HG02938 (cell line): ENCODE measurements at regions not wholly inside any gene's neighbourhood (a gene's known extent, or its start where the extent isn't known, plus 50 kb on each side); places are given as distances from the start of the nearest gene placed in this dataset.
A peak's percentile ranks its signal among the peaks of the same experiment; 100 is the strongest.
"Not testable (repeated sequence)": the region's sequence is repeated elsewhere in the genome, so short reads cannot be mapped to it uniquely, and the experiment has no call there.

ENCODE experiments used
- ATAC-seq: cut with Tn5 transposase; IDR thresholded peaks from one replicate; pipeline ENCODE4 v1.9.1; 2021; ENCODE audit warnings: mild to moderate bottlenecking, moderate library complexity; ENCODE audit not compliant: unreplicated experiment

DNA sequence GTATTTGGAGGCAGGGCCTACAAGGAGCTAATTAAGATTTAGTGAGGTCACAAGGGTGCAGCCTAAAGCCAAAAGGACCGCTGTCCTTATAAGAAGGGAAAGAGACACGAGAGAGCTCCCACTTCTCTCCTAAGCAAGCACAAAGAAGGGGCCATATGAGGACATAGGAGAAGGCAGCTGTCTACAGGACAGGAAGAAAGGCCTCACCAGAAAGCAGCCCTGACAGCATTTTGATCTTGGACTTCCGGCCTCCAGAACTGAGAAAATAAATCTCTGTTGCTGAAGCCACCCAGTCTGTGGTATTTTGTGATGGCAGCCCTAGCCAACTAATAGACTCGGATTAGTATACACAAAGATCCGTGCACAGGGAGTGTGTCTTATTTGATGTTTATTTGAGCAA is 139.7 kb downstream of the B3GNT2 start:
- ATAC-seq, result no peak

DNA sequence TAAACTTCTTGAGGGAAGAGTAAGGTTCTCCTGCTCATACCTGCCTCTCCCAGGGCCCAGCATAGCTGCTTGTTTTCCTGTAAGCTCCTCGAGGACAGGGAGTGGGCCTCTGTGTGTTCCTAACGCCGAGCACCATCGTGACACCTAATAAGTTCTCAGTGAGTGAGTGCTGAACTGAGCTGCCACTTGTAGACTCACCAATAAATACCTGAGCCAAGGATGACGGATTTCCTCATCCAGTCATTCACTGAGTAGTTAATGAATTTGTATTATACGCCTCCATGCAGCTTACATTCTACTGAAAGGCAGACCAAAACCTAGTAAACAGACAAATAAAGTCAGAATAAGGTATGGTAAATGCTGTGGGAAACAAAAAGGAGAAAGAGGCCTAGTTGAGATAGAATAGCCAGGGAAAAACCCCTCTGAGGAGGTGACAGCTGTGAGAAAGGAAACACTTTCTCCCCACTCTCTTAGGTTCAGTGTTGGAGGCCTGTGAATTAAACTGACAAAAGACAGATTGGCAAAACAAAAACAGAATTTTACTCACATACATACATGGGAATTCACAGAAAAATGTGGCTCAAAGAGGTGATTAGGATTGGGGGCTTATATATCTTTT is 138.6 kb downstream of the B3GNT2 start:
- ATAC-seq, result peak; percentile 51

DNA sequence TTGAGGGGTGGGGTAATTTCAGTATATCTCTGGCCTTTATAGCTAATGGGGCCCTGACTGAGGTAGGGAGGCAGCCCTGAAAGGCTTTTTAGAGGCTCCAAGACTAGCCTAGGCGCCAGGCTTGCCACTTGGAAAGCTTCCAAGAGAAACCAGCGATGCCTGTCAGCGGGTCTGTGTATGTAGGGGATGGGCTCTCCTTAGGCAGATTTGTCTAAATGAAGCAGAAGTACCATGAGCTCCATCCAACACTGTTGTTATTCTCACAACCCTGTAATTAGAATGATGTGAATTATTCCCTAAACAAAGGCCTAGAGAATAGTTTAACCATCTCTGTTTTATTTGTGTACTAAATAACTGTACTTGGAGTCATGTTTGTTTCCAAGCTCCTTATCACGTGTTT is 138.1 kb downstream of the B3GNT2 start:
- ATAC-seq, result no peak

DNA sequence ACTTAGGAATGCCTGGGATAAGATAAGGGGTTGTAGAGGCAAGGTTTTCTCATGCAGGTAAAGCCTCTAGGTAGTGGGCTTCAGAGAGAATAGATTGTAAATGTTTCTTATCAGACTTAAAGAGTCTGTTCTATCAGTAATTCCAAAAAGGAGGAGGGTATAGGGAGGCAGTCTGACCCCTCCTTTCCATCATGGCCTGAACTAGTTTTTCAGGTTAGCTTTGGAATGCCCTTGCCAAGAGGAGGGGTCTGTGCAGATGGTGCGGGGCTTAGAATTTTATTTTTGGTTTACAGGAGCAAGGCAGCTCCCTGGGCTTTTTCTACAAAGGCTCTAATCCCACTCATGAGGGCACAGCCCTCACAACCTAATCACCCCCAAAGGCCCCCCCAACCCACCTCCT is 135.0 kb downstream of the B3GNT2 start:
- no peak for ATAC-seq

DNA sequence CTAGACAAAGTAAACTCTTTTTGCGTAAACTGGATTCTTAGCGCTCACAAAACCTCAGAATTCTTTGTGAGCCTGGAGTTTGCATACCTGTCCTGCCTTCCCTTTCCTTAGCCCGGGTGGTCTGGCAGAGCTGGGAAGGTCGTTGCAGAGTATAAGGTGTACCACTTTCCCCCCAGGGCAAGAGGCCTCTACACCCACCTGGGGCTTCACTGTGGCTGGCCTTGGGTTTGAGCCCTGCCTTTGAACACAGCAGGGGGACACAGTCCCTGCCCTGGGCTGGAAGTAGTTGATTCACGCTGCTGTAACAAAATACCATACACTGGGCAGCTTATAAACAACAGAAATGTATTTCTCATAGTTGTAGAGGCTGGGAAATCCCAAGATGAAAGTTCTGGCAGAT is 133.9 kb downstream of the B3GNT2 start:
- ATAC-seq, result no peak

DNA sequence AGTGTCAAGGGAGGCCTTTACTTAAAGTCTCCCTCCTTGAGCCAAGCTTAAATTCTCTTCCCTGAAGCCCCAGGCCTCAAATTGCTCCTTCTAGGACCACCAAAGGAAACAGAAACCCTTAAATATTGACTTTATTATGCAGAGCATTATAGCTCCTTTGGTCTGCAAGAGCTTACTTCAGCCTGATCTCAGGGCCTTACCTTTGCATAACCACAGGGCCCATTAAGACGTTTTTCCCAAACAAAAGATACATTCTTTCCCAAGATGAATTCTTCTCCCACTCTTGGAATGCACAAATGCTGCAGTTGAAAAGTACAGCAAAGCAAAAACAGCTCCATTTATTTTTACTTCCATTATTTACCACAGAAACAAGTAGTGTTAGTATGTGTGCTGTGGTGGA is 130.8 kb downstream of the B3GNT2 start:
- no peak for ATAC-seq

DNA sequence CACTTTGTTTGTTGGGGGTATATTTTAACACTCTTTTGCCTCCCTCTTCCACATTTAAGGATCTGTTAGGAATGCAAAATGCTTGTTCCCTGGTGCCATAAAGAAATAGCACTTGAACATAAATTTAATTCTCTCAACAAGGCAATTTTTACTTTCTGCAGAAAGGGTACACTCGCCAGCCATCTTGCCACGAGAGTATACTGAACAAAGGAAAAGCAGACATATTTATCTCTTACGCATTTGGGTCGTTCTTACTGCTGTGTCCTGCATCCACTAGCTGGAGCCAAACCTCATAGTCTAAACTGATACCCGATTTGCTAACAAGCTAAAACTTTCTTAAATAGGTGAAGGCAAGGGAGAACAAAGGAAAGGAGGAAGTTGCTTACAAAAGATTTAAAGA is 129.5 kb downstream of the B3GNT2 start:
- ATAC-seq, result no peak

DNA sequence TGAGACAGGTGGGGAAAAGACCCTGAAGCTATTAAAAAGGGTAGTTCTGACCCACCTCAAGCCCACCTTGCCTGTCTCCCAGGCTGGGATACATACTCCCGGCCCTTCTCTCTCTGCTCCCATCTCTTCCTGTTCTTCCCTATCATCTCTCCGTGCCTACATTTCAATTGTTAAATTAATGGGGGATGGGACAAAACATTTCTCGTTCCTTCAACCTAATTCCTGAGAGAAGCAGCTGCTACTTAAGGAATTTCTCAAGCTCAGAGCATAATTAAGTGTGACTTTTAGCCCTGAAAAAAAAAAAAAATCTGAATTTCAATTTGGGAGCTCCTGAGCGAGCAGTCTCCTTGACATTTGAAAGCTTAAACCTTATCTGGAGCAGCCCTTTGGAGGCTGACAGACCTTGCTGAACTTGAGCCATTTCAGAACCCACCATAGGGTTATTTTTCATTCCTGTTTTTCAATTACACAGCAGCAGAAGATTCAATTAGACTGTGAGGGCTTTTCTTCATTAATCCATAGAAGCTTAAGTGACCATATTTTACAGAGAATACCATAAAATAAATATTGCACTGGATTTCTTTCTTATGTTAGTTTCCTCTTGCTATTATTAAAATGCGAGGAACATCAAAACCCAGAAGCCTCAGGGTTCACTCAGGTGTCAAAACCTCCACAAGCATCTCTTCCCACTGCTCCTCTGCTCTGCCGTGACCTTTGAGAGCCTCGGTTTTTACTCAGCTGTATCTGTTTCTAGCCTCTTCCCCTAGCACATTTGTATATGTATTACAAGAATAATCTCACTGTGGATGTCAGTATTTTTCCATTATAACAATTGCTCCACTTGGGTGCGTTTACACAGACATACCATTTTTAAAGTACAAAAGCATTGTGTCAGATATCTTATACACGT is 125.7 kb downstream of the B3GNT2 start:
- no peak for ATAC-seq

DNA sequence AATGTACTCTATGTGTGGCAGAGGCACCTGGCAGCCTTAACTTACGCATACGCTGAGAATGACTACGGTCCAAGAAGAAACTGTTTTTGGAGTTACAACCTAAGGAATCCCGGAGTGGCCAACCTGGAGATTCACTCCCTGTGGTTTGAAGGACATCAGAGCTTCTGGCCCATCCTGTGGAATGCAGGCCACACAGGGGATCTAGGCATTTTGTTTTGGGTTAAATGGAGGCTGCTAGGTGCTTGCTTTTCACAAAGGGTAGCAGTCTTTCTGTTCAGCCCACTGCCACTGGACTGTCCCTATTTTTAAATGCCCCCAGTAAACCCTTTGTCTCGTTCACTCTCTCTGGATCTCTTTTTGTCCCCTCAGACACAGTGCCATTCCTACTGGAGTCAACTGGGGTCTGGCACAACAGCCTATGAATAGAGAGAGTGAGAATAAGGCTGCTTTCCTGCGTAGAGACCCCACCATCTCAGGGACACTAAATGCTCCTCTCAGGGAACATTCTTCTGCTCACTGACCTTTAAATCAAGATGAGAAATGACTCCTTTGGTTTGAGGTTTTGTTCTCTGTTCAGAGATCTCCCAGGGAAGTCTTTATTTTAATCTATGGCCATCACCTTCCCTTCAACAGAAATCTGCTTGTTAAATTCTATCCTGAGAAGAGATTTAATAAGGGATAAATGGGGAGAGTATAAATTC is 124.9 kb downstream of the B3GNT2 start:
- no peak for ATAC-seq

DNA sequence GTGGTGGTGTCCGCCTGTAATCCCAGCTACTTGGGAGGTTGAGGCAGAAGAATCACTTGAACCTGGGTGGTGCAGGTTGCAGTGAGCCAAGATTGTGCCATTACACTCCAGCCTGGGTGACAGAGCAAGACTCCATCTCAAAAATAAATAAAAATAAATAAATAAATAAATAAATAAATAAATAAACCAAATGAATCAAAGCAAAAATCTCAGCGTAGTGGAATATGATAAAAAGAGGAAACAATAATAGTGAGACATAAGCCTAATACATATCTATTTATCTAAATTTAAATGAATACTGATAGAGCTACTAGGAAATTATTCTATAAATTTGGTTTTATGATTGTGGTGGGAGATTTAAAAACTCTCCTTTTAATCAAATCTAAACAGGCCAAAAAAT is 124.2 kb downstream of the B3GNT2 start:
- ATAC-seq, result not testable (repeated sequence)

DNA sequence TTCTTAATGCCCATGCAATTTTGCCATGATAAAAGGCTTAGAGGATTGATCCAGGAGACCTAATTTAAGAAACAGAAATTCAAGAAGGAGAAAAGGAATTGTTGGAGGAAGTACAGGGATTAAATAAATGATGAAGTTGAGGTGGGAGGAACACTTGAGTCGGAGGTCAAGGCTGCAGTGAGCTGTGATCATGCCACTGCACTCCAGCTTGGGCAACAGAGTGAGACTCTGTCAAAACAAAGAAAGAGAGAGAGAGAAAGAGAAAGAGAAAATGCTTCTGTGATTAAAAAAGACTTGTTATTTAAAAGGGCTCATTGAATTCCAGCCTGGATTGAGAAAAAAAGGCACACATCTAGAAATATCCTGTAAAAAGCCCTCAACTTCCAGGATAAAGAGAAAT is 123.2 kb downstream of the B3GNT2 start:
- no peak for ATAC-seq

DNA sequence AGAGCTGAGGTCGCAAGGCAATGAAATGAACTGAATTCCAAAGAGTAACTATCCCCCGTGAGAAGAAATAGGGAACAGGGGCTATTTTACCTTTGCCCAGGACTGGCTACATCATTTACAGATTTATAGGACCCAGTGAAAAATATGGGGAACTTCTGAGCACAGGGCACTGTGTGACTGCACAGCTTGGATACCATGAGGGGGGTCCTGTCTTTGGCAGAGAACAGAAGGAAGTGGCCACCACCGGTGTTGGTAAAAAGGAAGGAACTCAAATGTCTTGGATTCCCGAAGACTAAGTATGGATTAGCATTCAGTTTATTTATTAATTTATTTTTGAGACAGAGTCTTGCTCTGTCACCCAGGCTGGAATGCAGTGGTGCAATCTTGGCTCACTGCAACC is 119.6 kb downstream of the B3GNT2 start:
- ATAC-seq, result no peak

DNA sequence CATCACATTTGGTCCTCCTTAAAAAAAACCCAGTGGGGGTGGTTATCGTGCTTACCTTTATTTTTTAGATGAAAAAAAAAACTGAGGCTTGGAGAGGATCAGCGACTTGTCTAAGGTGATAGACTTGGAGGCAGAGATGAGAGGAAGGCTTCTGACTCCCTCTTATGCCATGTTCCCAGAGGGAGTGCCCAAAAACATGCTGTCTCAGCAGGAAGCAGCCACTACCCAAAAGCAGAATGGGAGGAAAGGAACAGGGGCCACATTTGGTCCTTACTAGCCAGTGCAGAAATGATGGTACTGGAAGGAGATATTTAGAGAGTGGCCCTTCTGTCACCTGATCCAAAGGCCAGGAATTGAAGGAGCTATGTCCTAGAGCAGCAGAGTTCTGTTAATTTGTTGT is 118.4 kb downstream of the B3GNT2 start:
- no peak for ATAC-seq

DNA sequence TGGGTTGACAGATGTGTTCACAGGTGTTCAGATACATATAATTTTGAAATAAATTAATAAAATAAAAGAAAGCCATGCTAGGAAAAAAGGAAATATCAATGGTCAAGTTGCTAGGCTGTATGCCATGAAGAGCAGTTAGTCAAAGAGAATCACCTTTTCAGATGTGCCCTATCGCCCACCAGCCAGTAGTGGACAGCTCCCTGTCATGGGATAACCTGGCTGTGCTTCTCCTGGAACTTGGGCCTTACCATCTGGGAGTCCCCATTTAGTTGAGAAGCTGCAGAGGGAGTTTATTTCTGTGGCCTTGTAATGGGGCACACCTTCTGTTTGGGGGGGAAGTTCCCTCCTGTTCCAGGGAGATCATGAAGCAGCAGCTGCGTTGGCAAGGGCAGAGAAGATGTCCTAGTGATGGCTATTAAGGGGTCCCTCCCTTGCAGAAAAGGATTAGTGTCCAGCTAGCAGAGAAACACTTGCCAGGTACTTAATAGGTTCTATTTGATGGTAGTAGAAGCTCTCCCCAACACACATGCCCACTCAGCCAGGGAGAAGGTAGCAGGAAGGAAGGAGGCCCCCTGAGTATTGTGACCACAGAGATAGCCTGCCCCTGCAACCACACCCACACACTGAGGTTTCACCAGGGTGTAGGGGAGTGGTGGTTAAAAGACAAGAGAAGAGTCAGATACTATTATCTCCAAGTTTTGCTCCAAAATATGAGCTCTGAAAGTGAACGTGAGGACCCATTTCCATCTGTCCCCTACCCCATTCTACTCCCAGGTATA is 117.7 kb downstream of the B3GNT2 start:
- peak; percentile 53 for ATAC-seq

DNA sequence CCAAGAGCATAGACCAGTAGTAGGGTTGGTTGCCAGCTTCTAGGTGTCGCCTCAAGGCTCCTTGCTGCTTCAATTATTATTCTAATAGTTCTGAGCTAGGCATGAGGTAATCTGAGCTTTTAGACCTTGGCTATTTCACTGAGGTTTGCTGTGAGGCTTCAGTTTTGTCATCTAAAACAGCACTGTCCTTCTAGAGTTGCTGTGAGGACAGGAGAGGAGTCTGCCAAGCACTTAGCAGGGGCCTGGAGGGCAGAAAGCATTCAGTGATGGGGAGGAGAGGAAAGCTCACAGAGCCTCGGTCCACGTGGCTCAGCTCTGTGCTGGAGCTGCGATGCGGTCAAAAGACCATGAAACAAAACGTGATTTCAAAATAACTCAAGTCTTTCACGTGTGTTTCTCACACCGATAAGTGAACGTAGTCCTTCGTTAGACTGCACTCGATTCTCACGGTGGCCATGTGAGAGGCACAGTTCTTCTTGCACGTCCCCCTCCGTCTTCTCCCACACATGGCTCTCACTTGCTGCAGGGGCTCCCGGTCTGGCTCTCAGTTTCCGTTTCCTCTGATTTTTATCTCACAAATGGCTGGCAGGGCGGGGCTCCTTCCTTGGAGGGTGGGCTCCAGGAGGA is 113.7 kb downstream of the B3GNT2 start:
- ATAC-seq, result peak; percentile 57

DNA sequence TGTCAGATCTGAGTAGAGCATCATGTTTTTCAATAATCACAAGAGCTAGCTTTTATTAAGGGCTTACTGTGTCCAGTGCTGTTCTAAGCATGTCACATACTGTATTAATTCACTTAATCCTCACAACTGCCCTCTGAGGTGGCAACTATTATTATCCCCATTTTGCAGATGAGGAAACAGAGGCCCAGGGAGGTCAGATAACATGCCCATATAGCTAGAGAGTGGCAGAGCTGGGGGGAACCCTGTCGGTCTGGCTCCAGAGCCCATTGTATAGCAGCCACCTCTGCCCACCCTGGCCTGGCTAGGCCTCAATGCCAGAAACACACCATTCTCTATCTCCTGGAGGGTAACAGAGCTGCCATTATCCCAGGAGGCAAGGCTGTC is 113.2 kb downstream of the B3GNT2 start:
- no peak for ATAC-seq

DNA sequence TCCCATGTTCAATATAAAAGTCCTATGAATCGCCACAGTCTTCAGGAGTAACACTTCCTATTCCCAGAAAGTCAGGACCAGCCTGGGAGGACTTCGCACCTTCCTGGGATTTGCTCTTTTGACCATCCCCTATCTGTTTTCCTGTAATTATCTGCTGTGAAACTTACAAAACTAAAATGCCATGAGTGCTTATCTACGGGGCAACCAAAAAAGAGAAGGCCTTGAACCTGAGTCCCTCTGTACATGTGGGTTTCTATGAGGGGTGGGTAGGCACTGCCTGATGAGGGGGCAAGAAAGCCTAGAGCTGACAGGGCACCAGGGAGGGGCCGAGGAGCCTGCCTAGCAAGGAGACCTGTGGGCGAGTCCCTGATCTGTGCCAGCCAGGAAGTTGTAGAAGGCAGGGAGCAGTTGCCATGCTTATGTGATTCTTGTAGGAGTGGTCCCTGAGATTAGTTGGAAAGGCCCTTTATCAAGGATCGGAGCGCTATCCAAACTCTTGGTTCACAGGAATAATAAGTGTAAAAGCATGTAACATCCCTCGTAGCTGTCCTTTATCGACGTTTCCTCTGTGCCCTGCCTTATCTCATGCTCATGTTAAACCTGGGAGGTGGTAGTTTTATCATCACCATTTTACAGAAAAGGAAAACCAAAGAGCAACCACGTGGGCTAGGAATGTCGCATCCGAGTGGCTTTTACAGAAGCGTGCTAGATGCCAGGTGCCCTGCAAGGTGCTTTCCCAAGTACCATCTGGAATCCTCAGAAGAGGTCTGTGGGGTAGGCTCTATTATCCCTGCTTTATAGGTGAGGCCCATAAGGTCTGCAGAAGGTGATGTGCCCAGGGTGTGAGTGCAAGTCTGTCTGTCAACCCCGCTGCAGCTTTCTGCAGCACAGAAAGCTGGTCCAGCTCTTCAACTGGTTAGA is 111.8 kb downstream of the B3GNT2 start:
- ATAC-seq, result no peak

DNA sequence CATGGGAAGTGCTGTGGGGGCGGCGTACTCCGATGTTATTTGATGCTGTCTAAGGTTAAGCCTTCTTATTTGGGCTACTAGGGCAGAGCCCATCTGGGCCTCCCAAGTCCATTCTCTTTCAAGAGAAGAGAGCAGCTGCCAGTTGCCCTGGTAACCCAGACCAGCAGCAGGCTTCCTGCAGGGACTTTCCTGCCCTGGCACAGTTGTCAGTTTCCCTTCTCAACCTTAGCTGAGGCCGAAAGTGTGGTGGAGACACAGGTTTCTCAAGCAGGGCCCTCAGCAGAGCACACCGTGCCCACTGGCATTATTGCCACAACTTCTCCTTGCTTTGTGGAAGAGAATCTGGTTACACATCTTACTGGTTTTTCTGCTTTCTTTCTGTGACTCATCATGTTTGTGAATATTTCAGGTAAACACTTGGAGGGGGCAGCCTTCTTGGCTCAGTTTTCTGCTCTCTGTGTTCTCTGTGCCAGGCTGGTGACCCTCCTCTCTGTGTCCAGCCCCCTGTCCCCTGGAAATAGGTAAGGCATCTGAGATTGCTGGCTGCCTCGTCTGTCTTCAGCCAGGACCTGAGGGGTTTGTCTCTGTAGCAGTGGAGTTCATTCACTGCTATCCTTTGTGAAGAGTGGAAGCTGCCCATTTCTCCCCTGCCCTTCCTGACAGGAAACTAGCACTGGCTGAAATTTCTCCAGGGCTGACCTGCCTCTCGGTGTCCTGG is 111.0 kb downstream of the B3GNT2 start:
- ATAC-seq, result no peak
